Neural cell (in vitro differentiated cells): ENCODE measurements at regions not wholly inside any gene's neighbourhood (a gene's known extent, or its start where the extent isn't known, plus 50 kb on each side); places are given as distances from the start of the nearest gene placed in this dataset.

Experiments used
- CTCF ChIP-seq: fragments of 450-650 bp; IDR thresholded peaks from 2 replicates; pipeline ENCODE4 v1.5.1; 2014; ENCODE audit warnings: antibody characterized with exemption, mild to moderate bottlenecking, moderate library complexity; ENCODE audit not compliant: poor library complexity, severe bottlenecking
- EP300 ChIP-seq: fragments of 450-650 bp; conservative IDR thresholded peaks from 2 replicates; pipeline ENCODE4 v1.6.1; 2014; ENCODE audit warnings: antibody characterized with exemption, mild to moderate bottlenecking, moderate library complexity; ENCODE audit not compliant: poor library complexity, severe bottlenecking
- POLR2AphosphoS5 ChIP-seq: IDR thresholded peaks from 2 replicates; pipeline ENCODE4 v1.6.1; 2012
- REST ChIP-seq: IDR thresholded peaks from 2 replicates; pipeline ENCODE4 v1.6.1; 2012; ENCODE audit warnings: borderline replicate concordance

- TF ChIP-seq CTCF: no peak
- TF ChIP-seq REST: no peak
- no peak for TF ChIP-seq POLR2AphosphoS5
- no peak for TF ChIP-seq EP300
Measured at GRCh38 chr2:74041182-74041581, 56.5 kb downstream of the TET3 start.
